Natural killer cell (primary cell): ENCODE measurements at regions not wholly inside any gene's neighbourhood (a gene's known extent, or its start where the extent isn't known, plus 50 kb on each side); places are given as distances from the start of the nearest gene placed in this dataset.

ENCODE experiments used
- ATAC-seq, 3 donors: fragments of 150-1000 bp in 2 of 3; fragments of 200-7000 bp in 1 of 3; cut with Tn5 transposase; 1 replicate in 1 of 3; 2 replicates in 2 of 3; pipeline ENCODE4 v1.10.0; 2021; ENCODE audit warnings: mild to moderate bottlenecking in 2 of 3, moderate library complexity in 2 of 3
- DNase-seq, 2 donors: peaks; one replicate each; pipeline versions ENCODE4 v3.0.0 to v3.0.0-alpha.2; 2013 to 2021; ENCODE audit warnings: mixed read lengths in 1 of 2
- H3K27ac ChIP-seq: one replicate; pipeline ENCODE4 v1.5.1; 2013; ENCODE audit warnings: mild to moderate bottlenecking, low read length
- H3K27me3 ChIP-seq: one replicate; pipeline ENCODE4 v1.6.1; 2013; ENCODE audit warnings: low read length; ENCODE audit not compliant: control insufficient read depth, insufficient read depth
- H3K36me3 ChIP-seq: one replicate; pipeline ENCODE4 v1.6.1; 2013; ENCODE audit warnings: low read length; ENCODE audit not compliant: control insufficient read depth, insufficient read depth
- H3K4me1 ChIP-seq: one replicate; pipeline ENCODE4 v1.6.1; 2013; ENCODE audit warnings: low read length; ENCODE audit not compliant: control insufficient read depth, insufficient read depth
- H3K4me3 ChIP-seq: one replicate; pipeline ENCODE4 v1.5.1; 2013; ENCODE audit warnings: low read length
- H3K9me3 ChIP-seq: one replicate; pipeline ENCODE4 v1.6.1; 2013; ENCODE audit warnings: low read length; ENCODE audit not compliant: control insufficient read depth, insufficient read depth
- H3K27ac Mint-ChIP-seq, 2 donors: one replicate each; pipeline ENCODE4 v1.8.0; 2022; ENCODE audit warnings: mild to moderate bottlenecking in 2 of 2, mixed read lengths in 2 of 2, moderate library complexity in 1 of 2
- H3K27me3 Mint-ChIP-seq, 2 donors: one replicate each; pipeline ENCODE4 v1.8.0; 2022; ENCODE audit warnings: low read depth in 2 of 2, mixed read lengths in 2 of 2
- H3K36me3 Mint-ChIP-seq: one replicate; pipeline ENCODE4 v1.8.0; 2022; ENCODE audit warnings: mixed read lengths
- H3K4me1 Mint-ChIP-seq, 2 donors: one replicate each; pipeline ENCODE4 v1.8.0; 2022; ENCODE audit warnings: mixed read lengths in 2 of 2
- H3K4me3 Mint-ChIP-seq: one replicate; pipeline ENCODE4 v1.8.0; 2022; ENCODE audit warnings: mild to moderate bottlenecking, moderate library complexity, mixed read lengths
- H3K9me3 Mint-ChIP-seq, 2 donors: one replicate each; pipeline ENCODE4 v1.8.0; 2022; ENCODE audit warnings: mixed read lengths in 2 of 2
- CTCF ChIP-seq: fragments of 200-600 bp; IDR thresholded peaks from one replicate; pipeline ENCODE4 v1.8.0; 2022; ENCODE audit warnings: antibody characterized with exemption
- WGBS: methylation state at CpG from one replicate; pipeline ENCODE4 v1.1.7; 2013; ENCODE audit warnings: missing lambda C conversion rate; ENCODE audit not compliant: insufficient coverage; 5-methylcytosine and 5-hydroxymethylcytosine counted together
- intact Hi-C: fragments of 100-400 bp; cut with micrococcal nuclease; formaldehyde crosslinking; loops from one replicate; pipeline ENCODE4 v1.14.2; 2022

- Histone ChIP-seq H3K27me3 (no peaks in the 10 kb centered on the region), H3K36me3 (no peaks in the 10 kb centered on the region), H3K4me1 (no peaks in the 10 kb centered on the region), H3K27ac (no peak overlapping the region), H3K9me3 (no peaks in the 10 kb centered on the region), H3K4me3 (no peak overlapping the region)
- Mint-ChIP-seq H3K27ac (no peak overlapping the region), H3K9me3 (no peaks in the 10 kb centered on the region), H3K27me3 (no peaks in the 10 kb centered on the region), H3K36me3 (no peaks in the 10 kb centered on the region), H3K4me1 (peaks cover 9 to 12% of the 10 kb centered on the region in 2 donors), H3K4me3 (no peak overlapping the region)
- WGBS = 92% methylated on average over 1 of the region's 2 CpGs
- TF ChIP-seq CTCF = no peak
- ATAC-seq (no peak), DNase-seq (no peak)
- intact Hi-C loops = loop anchor here (5.0 kb wide), 1 partner anchor 692 kb away; no protein-coding TSS in a partner anchor
Measured at GRCh38 chr11:128155590-128155989, 431.8 kb downstream of the ETS1 start.

GRCh38 chr11:128153697-128154048 is 433.7 kb downstream of the ETS1 start:
- H3K36me3 ChIP-seq = no peaks in the 10 kb centered on the region
- no peak overlapping the region for H3K27ac Mint-ChIP-seq
- H3K4me1 ChIP-seq = no peaks in the 10 kb centered on the region
- H3K27ac ChIP-seq = no peak overlapping the region
- ATAC-seq (no peak), DNase-seq (no peak)
- H3K27me3 Mint-ChIP-seq = no peaks in the 10 kb centered on the region
- no peak overlapping the region for H3K4me3 ChIP-seq
- H3K36me3 Mint-ChIP-seq = no peaks in the 10 kb centered on the region
- over 99% methylated on average over 4 of the region's 4 CpGs for WGBS
- no peaks in the 10 kb centered on the region for H3K9me3 Mint-ChIP-seq
- H3K4me3 Mint-ChIP-seq = no peak overlapping the region
- no peak for TF ChIP-seq CTCF
- no peaks in the 10 kb centered on the region for H3K27me3 ChIP-seq
- H3K9me3 ChIP-seq = no peaks in the 10 kb centered on the region
- peaks cover 9 to 12% of the 10 kb centered on the region in 2 donors for H3K4me1 Mint-ChIP-seq
- intact Hi-C loops = no loop called here

DNA sequence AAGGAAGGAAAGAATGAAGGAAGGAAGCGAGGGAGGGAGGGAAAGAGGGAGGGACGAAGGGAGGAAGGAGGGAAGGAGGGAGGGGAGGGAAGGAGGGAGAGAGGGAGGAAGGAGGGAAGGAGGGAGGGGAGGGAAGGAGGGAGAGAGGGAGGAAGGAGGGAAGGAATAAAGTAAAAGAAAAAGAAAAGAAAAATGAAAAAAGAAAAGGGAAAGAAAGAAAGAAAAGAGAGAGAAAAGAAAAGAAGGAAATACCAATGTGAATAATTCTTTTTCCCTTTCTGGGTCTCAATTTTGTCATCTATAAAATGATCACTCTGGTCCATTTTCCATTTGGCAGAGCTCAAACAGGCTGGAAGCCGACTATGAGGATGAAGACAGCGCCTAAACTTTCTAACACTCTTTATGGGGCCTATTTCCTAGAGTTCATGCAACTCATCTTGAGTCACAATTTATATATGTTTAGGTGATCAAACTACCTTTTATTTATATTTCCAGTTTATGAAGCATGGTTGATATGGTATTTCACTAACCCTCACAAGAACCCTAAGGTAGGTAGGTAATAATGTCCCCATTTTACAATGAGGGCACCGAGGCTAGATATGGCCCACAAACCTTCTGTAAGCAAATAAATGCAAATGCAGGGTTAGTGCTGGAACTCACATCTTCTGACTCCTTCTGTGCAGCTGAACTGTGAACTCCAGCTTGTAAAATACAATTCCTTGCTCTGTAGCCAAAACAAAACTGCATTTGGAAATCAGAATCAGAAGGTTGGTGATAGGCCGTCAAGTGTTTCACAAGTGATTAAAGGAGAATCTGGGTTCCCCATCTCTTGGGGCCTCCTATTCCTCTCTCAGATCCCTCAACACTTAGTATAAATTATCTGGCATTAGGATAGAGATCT is 434.3 kb downstream of the ETS1 start:
- Mint-ChIP-seq H3K4me1 (peaks cover 8 to 12% of the 10 kb centered on the region in 2 donors), H3K27me3 (no peaks in the 10 kb centered on the region), H3K36me3 (no peaks in the 10 kb centered on the region), H3K9me3 (no peaks in the 10 kb centered on the region), H3K27ac (no peak overlapping the region), H3K4me3 (no peak overlapping the region)
- no peaks in the 10 kb centered on the region for H3K4me1 ChIP-seq
- no peaks in the 10 kb centered on the region for H3K36me3 ChIP-seq
- ATAC-seq = no peak
- DNase-seq = no peak
- no peak for TF ChIP-seq CTCF
- no peaks in the 10 kb centered on the region for H3K27me3 ChIP-seq
- 84% methylated on average over 5 of the region's 6 CpGs for WGBS
- intact Hi-C loops = no loop called here
- no peaks in the 10 kb centered on the region for H3K9me3 ChIP-seq
- H3K4me3 ChIP-seq = no peak overlapping the region
- no peak overlapping the region for H3K27ac ChIP-seq

DNA sequence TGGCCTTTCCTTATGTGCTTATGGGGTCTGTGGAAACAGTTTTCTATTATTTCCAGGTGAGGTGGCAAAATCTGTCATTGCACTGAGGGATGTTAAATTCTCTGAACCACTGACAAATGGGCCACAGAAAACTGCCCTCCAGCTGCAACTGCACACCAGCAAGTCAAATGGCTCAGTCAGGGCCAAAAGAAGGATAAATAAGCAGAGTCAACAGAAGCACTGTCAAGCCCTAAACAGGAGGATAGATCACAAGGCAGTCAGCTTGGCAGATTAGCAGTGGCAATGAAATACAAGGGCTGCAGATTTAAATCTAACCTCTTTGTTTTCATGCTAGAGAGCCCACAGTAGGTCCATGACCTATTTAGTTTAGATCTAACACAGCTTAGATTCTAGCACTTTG is 435.6 kb downstream of the ETS1 start:
- ATAC-seq (no peak), DNase-seq (no peak)
- Mint-ChIP-seq H3K27ac (no peak overlapping the region), H3K36me3 (no peaks in the 10 kb centered on the region), H3K9me3 (no peaks in the 10 kb centered on the region), H3K4me1 (peaks cover 0 to under 1% of the 10 kb centered on the region in 2 donors), H3K27me3 (no peaks in the 10 kb centered on the region), H3K4me3 (no peak overlapping the region)
- H3K27ac ChIP-seq = no peak overlapping the region
- intact Hi-C loops = no loop called here
- no peaks in the 10 kb centered on the region for H3K27me3 ChIP-seq
- TF ChIP-seq CTCF = no peak
- no peak overlapping the region for H3K4me3 ChIP-seq
- H3K4me1 ChIP-seq = no peaks in the 10 kb centered on the region
- H3K36me3 ChIP-seq = no peaks in the 10 kb centered on the region
- H3K9me3 ChIP-seq = no peaks in the 10 kb centered on the region
